Activated CD4-positive, alpha-beta T cell treated with anti-CD3 and anti-CD28 coated beads for 1 hour (primary cell): ENCODE measurements at regions not wholly inside any gene's neighbourhood (a gene's known extent, or its start where the extent isn't known, plus 50 kb on each side); places are given as distances from the start of the nearest gene placed in this dataset.

Experiments
- DNase-seq: peaks from one replicate; pipeline ENCODE4 v3.0.0-alpha.2; 2020

DNA sequence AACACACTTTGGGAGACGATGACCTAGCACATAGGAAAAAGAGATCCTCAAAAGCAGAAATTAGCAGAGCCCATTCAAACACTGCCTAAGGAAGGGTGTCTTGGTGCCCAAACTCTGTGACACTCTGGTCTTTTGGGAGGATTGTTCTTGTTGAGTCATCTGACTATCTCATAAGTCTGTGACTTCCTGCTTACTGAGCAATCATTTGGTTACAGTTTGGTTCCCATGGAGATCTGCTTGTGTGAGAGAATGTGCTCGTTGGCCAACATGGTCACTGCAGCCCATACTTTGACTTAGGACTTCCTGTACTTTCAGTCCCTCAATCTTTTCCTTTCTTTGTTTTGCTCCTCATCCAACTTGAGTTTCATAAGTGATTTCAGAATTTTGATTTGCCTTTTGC is 602.9 kb downstream of the NYAP2 start:
- no peak for DNase-seq

DNA sequence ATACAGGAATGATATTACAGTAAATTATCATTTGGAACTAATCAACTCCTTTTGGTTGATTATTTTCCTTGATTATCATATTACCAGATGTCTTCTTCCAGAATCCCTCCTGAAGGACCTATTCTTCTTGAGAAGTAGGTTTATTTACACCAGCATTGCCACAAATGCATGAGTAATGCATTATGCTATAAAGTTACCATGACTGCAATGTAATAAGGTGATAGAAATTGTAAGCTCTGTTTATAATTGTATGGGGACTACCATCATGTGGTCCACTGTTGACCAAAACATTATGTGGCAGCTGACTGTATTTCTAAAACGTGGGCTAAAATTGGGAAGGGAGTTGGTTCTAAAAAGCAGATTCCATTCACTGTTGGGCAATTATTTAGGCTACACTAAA is 602.2 kb downstream of the NYAP2 start:
- DNase-seq, result no peak

DNA sequence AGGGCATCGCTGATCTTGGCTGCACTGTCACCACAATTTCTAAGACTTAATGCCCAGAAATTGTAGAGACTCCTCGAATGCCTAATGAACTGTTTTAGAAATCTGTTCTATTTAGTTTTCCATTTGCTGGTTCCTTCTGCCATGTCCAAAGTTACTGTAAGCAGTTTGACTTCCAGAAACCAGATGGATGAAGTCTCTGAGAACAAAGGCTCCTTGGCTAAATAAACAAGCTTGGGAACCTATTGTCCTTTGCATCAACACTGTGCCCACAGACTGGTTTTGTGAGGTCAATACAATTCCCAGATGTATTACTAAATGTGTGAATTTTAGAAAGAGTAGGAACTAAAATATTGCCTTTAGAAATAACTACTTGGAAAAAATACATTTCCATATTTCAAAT is 600.2 kb downstream of the NYAP2 start:
- no peak for DNase-seq

GRCh38 chr2:225998653-225999052 is 599.1 kb downstream of the NYAP2 start:
- DNase-seq, result no peak

DNA sequence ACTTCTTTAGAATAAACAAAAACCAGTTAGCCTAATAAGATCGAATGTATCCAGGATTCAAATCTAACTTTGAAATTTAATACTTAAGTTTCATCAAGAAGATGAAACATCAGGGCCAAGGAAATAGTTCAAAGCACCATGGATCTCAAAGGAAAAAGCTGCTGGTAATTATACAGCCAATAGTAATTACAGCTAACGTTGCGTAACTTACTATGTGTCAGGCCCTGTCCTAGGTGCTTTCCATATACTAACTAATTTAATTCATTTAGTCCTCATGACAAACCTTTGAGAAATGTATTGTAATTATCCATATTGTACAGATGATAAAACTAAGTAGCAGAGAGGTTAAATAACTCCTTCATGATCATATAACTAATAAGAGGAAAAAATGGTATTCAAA is 598.6 kb downstream of the NYAP2 start:
- DNase-seq, result no peak

- DNase-seq, result no peak
Observed at GRCh38 chr2:225996462-225996828, 596.9 kb downstream of the NYAP2 start.

DNA sequence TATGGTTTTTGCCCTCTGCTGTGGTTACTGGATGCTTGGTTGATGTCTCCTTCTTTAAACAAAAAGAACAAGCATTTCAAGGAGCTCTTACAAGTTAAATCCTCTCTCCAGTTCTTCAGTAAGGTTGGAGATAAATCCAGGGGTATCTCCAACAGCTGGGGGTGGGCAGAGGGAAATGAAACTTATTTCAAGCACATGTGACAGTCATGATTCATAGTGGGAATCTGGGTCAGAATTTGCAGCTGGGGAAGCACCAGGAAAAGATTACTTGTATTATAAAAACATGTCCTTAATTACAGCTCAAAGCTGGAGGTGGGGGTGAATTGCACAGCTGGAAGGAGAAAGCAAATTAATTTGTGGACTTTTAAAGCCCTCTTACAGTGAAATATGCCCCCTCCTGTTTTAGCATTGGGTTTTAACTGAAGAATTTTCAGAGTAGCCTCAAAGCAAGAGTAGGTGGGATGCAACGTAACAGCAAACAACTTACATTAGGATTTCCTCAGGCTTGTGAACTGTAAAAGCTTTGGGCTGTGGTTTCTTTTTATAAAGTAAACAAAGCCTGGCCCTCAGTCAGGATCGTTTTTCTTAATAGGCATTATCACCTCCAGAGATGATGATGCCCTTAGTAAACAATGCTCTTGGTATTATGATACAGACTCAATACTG is 596.4 kb downstream of the NYAP2 start:
- DNase-seq, result no peak

DNA sequence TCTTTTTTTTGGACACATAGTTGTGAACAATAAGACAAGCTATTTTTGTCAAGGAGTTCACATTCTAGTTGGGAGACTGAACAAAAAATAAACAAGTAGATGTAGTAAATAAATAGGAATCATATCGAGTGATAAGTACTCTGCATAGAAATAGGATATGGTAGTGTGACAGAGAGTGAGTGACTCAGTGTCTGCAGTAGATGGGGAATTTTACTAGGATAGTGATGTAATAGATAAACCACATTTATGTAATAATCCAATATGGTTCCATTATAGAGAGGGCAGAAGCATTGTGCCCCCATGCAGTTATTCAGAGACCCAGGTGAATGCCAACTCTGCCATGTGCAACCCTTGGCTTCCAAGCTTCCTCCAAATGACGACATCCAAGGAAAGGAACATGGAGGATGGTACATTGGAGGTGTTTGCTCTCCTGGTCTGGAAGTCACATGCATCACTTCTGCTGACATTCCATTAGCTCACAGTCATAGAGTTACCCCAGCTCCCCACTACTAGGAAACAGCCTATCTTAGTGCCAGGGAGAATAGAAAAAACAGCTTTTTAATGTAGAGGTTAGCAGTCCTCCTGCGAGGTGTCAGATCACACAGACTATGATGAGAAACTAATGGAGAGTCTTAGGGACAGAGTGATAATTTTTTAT is 595.4 kb downstream of the NYAP2 start:
- no peak for DNase-seq

- DNase-seq, result no peak
Observed at GRCh38 chr2:225993430-225993829, 593.9 kb downstream of the NYAP2 start.

DNA sequence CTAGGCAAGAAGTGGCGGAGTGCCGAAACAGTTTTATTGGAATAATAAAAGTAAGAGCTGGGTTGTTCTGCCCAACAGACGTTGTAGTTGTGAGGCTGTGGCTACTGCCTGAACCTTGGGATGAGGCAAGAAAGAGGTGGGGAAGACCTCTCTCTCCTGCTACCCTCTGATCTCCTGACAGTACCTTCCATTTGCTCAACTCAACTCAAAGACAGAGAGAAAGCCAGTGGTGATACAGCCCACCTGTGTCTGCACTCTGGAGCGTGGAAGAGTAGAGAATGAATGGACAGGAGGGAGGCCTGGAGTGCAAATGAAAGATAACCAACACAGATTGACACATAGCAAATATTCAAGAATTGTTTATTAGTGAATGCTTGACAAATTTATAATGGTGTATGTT is 590.3 kb downstream of the NYAP2 start:
- DNase-seq, result no peak

GRCh38 chr2:225980372-225980771 is 580.9 kb downstream of the NYAP2 start:
- DNase-seq, result no peak

DNA sequence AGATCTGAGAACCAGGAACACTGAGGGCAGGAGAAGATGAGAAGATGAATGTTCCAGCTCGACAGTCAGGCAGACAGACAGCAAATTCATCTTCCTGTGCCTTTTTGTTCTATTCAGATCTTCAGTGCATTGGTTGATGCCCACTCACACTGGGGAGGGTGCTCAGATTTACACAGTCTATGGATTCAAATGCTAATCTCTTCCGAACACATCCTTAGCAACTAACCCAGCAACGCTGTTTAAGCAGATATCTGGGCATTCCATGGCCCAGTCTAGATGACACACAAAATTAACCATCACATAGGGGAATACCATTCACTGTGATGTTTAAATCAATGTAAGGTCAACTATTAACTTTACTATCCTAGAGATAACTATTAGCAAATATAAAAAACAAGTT is 571.9 kb downstream of the NYAP2 start:
- no peak for DNase-seq

- DNase-seq, result no peak
Observed at GRCh38 chr2:225948903-225949302, 549.4 kb downstream of the NYAP2 start.

- no peak for DNase-seq
Observed at GRCh38 chr2:225938991-225939390, 539.5 kb downstream of the NYAP2 start.

DNA sequence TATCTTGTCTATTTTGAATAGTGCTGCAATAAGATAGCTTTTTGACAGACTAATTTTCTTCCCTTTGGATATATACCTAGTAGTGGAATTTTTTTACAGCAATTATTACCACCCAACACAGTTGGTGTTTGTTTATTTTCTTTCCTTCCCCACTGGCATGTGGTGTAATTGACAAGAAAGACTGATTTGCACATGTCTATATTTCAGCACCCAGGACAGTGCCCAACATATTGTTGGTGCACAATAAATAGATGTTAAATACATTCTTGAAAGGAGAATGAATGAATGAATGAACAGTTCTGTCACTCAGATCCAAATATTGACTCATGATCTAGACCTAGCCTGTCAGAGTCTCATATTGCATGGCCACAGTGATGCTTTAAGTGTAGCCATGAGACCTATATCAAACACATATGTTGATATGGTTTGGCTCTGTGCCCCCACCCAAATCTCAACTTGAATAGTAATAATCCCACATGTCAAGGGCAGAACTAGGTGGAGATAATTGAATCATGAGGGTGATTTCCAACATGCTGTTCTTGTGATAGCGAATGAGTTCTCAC is 538.2 kb downstream of the NYAP2 start:
- DNase-seq, result no peak

DNA sequence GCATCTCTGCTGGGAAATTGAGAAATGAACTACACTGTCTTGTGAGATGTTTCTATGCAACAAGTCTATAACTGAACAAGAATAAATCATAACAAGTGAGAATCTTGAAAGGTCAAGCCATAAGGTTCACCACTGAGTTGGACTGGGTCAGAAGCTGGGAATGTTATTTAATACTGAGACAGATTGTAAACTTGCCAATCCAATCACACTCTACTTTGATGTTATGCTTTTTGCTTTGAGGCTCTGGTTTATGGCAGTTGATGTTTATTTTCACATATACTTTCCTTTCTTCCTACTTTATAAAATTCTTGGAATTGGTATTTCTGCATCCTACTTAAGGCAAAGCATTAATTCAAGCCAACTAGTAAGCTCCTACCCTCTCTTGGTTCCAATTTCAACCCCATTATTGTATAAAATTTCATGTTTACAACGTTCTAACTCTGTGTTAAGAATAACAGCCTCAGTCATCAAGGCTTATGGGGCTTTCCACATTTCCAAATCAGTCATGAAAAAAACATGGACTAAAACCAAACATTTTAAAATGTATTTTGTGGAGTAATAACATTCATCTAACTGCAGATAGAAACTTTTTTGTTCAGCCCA is 533.4 kb downstream of the NYAP2 start:
- no peak for DNase-seq

- DNase-seq, result no peak
Observed at GRCh38 chr2:225930687-225931086, 531.2 kb downstream of the NYAP2 start.

GRCh38 chr2:225920621-225921220 is 521.2 kb downstream of the NYAP2 start:
- DNase-seq, result no peak

- no peak for DNase-seq
Observed at GRCh38 chr2:225916692-225917091, 517.2 kb downstream of the NYAP2 start.

GRCh38 chr2:225911019-225911418 is 511.5 kb downstream of the NYAP2 start:
- DNase-seq, result no peak

DNA sequence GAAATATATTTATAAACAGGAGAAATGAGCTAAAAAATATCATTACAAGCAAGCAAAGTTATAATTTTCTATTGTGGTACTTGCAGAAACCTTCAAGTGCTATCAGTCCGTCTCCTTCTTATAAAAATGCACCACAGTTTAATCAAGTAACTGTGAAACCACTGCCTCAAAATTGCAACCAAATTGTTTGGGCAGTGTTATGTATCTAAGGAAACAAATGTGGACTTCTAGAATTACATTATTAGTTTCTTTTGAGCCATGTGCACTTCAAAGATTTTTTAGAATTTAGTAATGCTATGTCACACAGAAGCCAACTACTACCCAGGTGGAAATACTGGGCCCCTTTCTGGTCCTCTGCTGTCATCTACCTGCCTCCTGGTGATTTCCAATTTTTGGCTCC is 495.6 kb downstream of the NYAP2 start:
- no peak for DNase-seq

DNA sequence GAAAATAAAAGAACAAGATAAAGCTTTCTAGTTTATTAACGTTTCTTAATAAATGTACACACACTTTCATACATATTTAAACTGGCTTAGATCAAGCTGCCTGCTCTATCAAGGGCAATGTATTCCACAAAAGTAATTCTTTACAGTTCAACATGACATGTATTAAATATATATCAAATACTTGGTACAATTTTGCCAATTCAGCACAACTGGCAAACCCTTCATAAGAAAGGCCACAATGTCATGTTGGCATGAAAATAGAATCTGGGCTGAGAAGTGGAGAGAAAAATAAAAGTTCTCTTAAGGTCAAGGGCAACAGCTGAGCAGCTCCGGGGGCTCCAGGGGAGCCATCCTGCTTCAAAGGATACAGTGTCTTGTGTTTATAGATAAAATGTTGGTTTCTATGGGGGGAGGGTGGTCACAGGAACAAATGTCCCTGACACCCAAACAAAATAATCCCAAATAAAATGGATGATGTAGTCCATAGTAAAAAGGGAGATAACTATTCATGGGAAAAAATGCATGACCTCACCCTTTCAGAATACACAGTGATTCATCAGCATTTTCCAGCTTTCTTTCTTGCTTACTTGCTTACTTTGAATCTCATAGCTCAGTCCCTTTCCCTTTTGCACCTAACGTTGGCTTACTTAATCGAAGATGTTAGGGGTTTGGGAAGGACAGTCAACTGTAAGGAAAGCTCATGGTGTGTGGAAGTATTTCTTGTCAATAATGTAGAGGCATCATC is 494.9 kb downstream of the NYAP2 start:
- DNase-seq, result no peak

- DNase-seq, result no peak
Observed at GRCh38 chr2:225893151-225893550, 493.6 kb downstream of the NYAP2 start.
